K562 (cell line): ENCODE measurements at regions not wholly inside any gene's neighbourhood (a gene's known extent, or its start where the extent isn't known, plus 50 kb on each side); places are given as distances from the start of the nearest gene placed in this dataset.

Source experiments
- ATAC-seq: fragments of 200-7000 bp; cut with Tn5 transposase; 3 replicates; pipeline ENCODE4 v1.9.1; 2020; ENCODE audit warnings: moderate library complexity
- BruUV-seq: library from RNA; stranded (reverse); fragments of 400-500 nt; replicated peaks from 2 replicates; lab custom pipeline; 2021; lab: Mats Ljungman, UMichigan
- CTCF ChIA-PET: fragments of 300-600 bp; formaldehyde crosslinking; extraction: SDS; loops from one replicate; lab custom pipeline; 2021; ENCODE audit warnings: low intra/inter-chr PET ratio; lab: Yijun Ruan, JAX
- POLR2A ChIA-PET: fragments of 300-600, 350-650 bp; sonication (Branson Sonifier 250); formaldehyde crosslinking; extraction: SDS; loops from one replicate; lab custom pipeline; 2021; ENCODE audit warnings: antibody characterized with exemption, inconsistent platforms; lab: Yijun Ruan, JAX
- DNase-seq, 4 experiments: peaks; one replicate each; pipeline versions ENCODE4 v3.0.0 to v3.0.0-alpha.2; 2011 to 2018; ENCODE audit warnings: low spot score in 3 of 4, mixed read lengths in 3 of 4; ENCODE audit errors: extremely low read depth in 1 of 4
- FAIRE-seq: peaks from 2 replicates; lab custom pipeline; 2011; peaks lifted over from hg19 to GRCh38; lab: Jason Lieb, UNC
- H2AFZ ChIP-seq: 2 replicates; pipeline ENCODE4 v1.6.0; 2011; ENCODE audit warnings: low read depth, low read length, control low read depth, inconsistent platforms
- H3K27ac ChIP-seq: fragments of 200-600 bp; 3 replicates; pipeline ENCODE4 v1.8.0; 2011; ENCODE audit warnings: low read depth, mild to moderate bottlenecking, control low read depth, inconsistent platforms, low read length, moderate library complexity, mixed read lengths; ENCODE audit errors: extremely low read depth
- H3K27me3 ChIP-seq, 2 experiments: fragments of 300-600 bp in 1 of 2; 2 replicates in 1 of 2; 3 replicates in 1 of 2; pipeline versions ENCODE4 v1.6.0 to v1.8.0; 2011; ENCODE audit warnings: inconsistent platforms in 2 of 2, low read length in 2 of 2, mild to moderate bottlenecking in 1 of 2, mixed read lengths in 1 of 2, moderate library complexity in 1 of 2; ENCODE audit not compliant: control insufficient read depth in 2 of 2, insufficient read depth in 2 of 2
- H3K36me3 ChIP-seq: fragments of 300-600 bp; 3 replicates; pipeline ENCODE4 v1.8.0; 2011; ENCODE audit warnings: mild to moderate bottlenecking, low read length, inconsistent platforms; ENCODE audit not compliant: control insufficient read depth, insufficient read depth
- H3K4me1 ChIP-seq, 2 experiments: fragments of 200-600 bp in 1 of 2; replicated peaks in 1 of 2; 2 replicates in 1 of 2; 3 replicates in 1 of 2; pipeline versions ENCODE4 v1.5.1 to v1.8.0; 2011; ENCODE audit warnings: inconsistent platforms in 2 of 2, low read length in 2 of 2, mild to moderate bottlenecking in 1 of 2, mixed read lengths in 1 of 2, moderate library complexity in 1 of 2; ENCODE audit not compliant: control insufficient read depth in 2 of 2, insufficient read depth in 2 of 2
- H3K4me2 ChIP-seq: 2 replicates; pipeline ENCODE4 v1.6.1; 2011; ENCODE audit warnings: low read length, control low read depth, inconsistent platforms, mixed read lengths; ENCODE audit not compliant: insufficient read depth
- H3K4me3 ChIP-seq: fragments of 200-600 bp; sonication (generic), shearing (Covaris generic); 2 replicates; pipeline ENCODE4 v1.5.1; 2016; ENCODE audit warnings: control low read depth, inconsistent platforms
- H3K79me2 ChIP-seq: fragments of 200-600 bp; 3 replicates; pipeline ENCODE4 v1.8.0; 2011; ENCODE audit warnings: low read length, inconsistent platforms; ENCODE audit not compliant: control insufficient read depth, insufficient read depth
- H3K9ac ChIP-seq, 2 experiments: 2 replicates each; pipeline versions ENCODE4 v1.6.0 to v1.6.1; 2011; ENCODE audit warnings: low read depth in 2 of 2, low read length in 2 of 2, control low read depth in 1 of 2, inconsistent platforms in 1 of 2, mild to moderate bottlenecking in 1 of 2, mixed read lengths in 1 of 2; ENCODE audit not compliant: insufficient read depth in 1 of 2
- H3K9me1 ChIP-seq: one replicate; pipeline ENCODE4 v1.6.0; 2011; ENCODE audit warnings: inconsistent platforms, mild to moderate bottlenecking, low read length, moderate library complexity; ENCODE audit not compliant: control insufficient read depth, insufficient read depth
- H3K9me3 ChIP-seq: replicated peaks from 2 replicates; pipeline ENCODE4 v1.5.1; 2011; ENCODE audit warnings: low read depth, low read length, inconsistent platforms; ENCODE audit not compliant: control insufficient read depth, insufficient read depth
- H4K20me1 ChIP-seq: replicated peaks from 2 replicates; pipeline ENCODE4 v1.6.1; 2011; ENCODE audit warnings: low read length, inconsistent platforms, mixed read lengths; ENCODE audit not compliant: control insufficient read depth, insufficient read depth
- MEF2D ChIP-seq: conservative IDR thresholded peaks from 2 replicates; pipeline ENCODE4 v1.6.1; 2016; ENCODE audit warnings: low read depth, missing genetic modification characterization, missing compliant biosample characterization
- NRF1 ChIP-seq, 2 experiments: fragments of 450-650 bp; IDR thresholded peaks in 1 of 2; conservative IDR thresholded peaks in 1 of 2; 2 replicates each; pipeline ENCODE4 v1.6.1; 2014; ENCODE audit warnings: mild to moderate bottlenecking in 2 of 2
- RBM17 ChIP-seq: fragments of 200-400 bp; formaldehyde crosslinking; IDR thresholded peaks from 2 replicates; pipeline ENCODE4 v1.6.1; 2017; ENCODE audit warnings: low read depth, mild to moderate bottlenecking, low read length, borderline replicate concordance
- SNIP1 ChIP-seq: fragments of 450-650 bp; IDR thresholded peaks from 2 replicates; pipeline ENCODE4 v1.7.1; 2017; ENCODE audit warnings: low read depth, mild to moderate bottlenecking
- SNRNP70 ChIP-seq: fragments of 200-400 bp; formaldehyde crosslinking; optimal IDR thresholded peaks from 2 replicates; pipeline ENCODE3; 2017; ENCODE audit warnings: low read depth, low read length
- WHSC1 ChIP-seq: IDR thresholded peaks from one replicate; pipeline ENCODE4 v1.6.1; 2012; ENCODE audit warnings: low read length, control low read depth, inconsistent platforms
- ZNF133 ChIP-seq: fragments of 250-450 bp; sonication (Bioruptor Pico); IDR thresholded peaks from 2 replicates; pipeline ENCODE4 v1.4.0; 2020; ENCODE audit warnings: mild to moderate bottlenecking
- ZNF197 ChIP-seq: fragments of 200-800 bp; sonication (Bioruptor generic); IDR thresholded peaks from 2 replicates; pipeline ENCODE4 v1.6.1; 2016; ENCODE audit warnings: low read depth, missing genetic modification characterization, missing compliant biosample characterization
- WGBS: fragments of 100-300 bp; shearing (Covaris generic); methylation state at CpG from one replicate; pipeline ENCODE4 v1.1.6; 2016; ENCODE audit warnings: low coverage, mixed read lengths; ENCODE audit not compliant: insufficient coverage; ENCODE audit errors: missing lambda C conversion rate; 5-methylcytosine and 5-hydroxymethylcytosine counted together
- in situ Hi-C: fragments of 300-500 bp; cut with MboI; formaldehyde crosslinking; loops from 4 replicates; pipeline ENCODE4 v1.15.0; 2018; ENCODE audit warnings: inconsistent platforms, mixed read lengths
- intact Hi-C: fragments of 100-400 bp; cut with micrococcal nuclease; formaldehyde crosslinking; loops from 2 replicates; pipeline ENCODE4 v1.14.2; 2022
- TF ChIP-seq, protein P1 (sequence below), 2 experiments: fragments of 450-650 bp in 1 of 2; IDR thresholded peaks; 2 replicates each; pipeline ENCODE4 v1.6.1; 2011 to 2017; ENCODE audit warnings: low read depth in 2 of 2, antibody characterized with exemption in 1 of 2, borderline replicate concordance in 1 of 2, low read length in 1 of 2, mild to moderate bottlenecking in 1 of 2, mixed read lengths in 1 of 2; ENCODE audit not compliant: control insufficient read depth in 1 of 2
- TF ChIP-seq, protein P2 (sequence below): fragments of 450-650 bp; IDR thresholded peaks from 2 replicates; pipeline ENCODE4 v1.6.1; 2016; ENCODE audit warnings: missing biosample characterization, missing genetic modification characterization
- TF ChIP-seq, protein P3 (sequence below): fragments of 250-450 bp; sonication (Bioruptor Pico); IDR thresholded peaks from 2 replicates; pipeline ENCODE4 v1.8.0; 2021; ENCODE audit warnings: borderline replicate concordance, mild to moderate bottlenecking, moderate library complexity; ENCODE audit not compliant: poor library complexity, severe bottlenecking

DNA sequence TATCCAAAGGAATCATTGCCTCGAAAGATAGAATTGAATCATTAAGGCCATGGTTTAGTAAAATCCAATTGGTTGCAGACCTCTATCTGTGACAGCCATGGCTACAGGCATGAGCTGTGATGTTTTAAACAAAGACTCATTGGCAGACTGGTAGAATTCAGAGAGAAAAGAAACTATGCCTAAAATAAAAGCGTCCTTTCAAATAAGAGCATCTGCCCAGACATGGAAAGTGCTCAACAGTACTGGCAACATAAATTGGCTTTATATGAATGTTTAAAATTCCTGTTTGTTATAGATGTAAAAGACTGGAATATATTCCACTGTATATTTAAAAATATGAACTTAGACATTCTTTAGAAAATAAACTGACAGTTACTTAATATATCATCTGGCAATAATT is 2034.2 kb downstream of the LRRC4C start:
- no peaks in the 10 kb centered on the region for H3K4me1 ChIP-seq
- no peak for ATAC-seq
- H2AFZ ChIP-seq = no peak overlapping the region
- H3K4me2 ChIP-seq = no peak overlapping the region
- H3K4me3 ChIP-seq = no peak overlapping the region
- in situ Hi-C loops (no loop called here), intact Hi-C loops (no loop called here)
- ChIA-PET POLR2A (no interaction called here), CTCF (no interaction called here)
- no peak overlapping the region for H3K27ac ChIP-seq
- H3K9me1 ChIP-seq = no peaks in the 10 kb centered on the region
- H4K20me1 ChIP-seq = no peaks in the 10 kb centered on the region
- WGBS = 3% methylated on average over 2 of the region's 2 CpGs
- no peaks in the 10 kb centered on the region for H3K9me3 ChIP-seq
- H3K9ac ChIP-seq = no peak overlapping the region
- BruUV-seq = no TSS peak
- FAIRE-seq = no peak
- H3K36me3 ChIP-seq = no peaks in the 10 kb centered on the region
- no peak for DNase-seq
- no peaks in the 10 kb centered on the region for H3K79me2 ChIP-seq
- no peak for TF ChIP-seq SNRNP70
- no peaks in the 10 kb centered on the region for H3K27me3 ChIP-seq

DNA sequence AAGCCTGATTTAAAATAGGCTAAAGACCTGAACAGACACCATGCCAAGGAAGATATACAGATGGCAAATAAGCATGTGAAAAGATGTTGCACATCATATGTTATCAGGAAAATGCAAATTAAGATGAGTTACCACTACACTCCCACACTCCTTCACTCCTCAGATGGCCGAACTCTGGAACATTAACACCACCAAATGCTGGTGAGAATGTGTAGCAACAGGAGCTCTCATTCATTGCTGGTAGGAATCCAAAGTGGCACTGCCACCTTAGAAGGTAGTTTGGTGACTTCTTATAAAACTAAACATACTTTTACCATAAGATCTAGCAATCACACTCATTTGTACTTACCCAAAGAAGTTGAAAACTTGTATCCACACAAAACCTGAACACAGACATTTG is 2047.3 kb downstream of the LRRC4C start:
- H3K27me3 ChIP-seq = no peaks in the 10 kb centered on the region
- H3K79me2 ChIP-seq = no peaks in the 10 kb centered on the region
- no peak overlapping the region for H3K9ac ChIP-seq
- WGBS = 0% methylated on average over 1 of the region's 1 CpG
- H4K20me1 ChIP-seq = no peaks in the 10 kb centered on the region
- H3K4me3 ChIP-seq = no peak overlapping the region
- no TSS peak for BruUV-seq
- TF ChIP-seq RBM17 (no peak), NRF1 (conservative IDR thresholded peaks at IDR 0.05 in 1 of 2, IDR thresholded peaks at IDR 0.05 in 1 of 2) (no peak), ZNF133 (CRISPR knock-in tag) (no peak), WHSC1 (no peak), SNIP1 (no peak), ZNF197 (CRISPR knock-in tag) (no peak), MEF2D (tag) (no peak)
- TF ChIP-seq, protein P1, sequence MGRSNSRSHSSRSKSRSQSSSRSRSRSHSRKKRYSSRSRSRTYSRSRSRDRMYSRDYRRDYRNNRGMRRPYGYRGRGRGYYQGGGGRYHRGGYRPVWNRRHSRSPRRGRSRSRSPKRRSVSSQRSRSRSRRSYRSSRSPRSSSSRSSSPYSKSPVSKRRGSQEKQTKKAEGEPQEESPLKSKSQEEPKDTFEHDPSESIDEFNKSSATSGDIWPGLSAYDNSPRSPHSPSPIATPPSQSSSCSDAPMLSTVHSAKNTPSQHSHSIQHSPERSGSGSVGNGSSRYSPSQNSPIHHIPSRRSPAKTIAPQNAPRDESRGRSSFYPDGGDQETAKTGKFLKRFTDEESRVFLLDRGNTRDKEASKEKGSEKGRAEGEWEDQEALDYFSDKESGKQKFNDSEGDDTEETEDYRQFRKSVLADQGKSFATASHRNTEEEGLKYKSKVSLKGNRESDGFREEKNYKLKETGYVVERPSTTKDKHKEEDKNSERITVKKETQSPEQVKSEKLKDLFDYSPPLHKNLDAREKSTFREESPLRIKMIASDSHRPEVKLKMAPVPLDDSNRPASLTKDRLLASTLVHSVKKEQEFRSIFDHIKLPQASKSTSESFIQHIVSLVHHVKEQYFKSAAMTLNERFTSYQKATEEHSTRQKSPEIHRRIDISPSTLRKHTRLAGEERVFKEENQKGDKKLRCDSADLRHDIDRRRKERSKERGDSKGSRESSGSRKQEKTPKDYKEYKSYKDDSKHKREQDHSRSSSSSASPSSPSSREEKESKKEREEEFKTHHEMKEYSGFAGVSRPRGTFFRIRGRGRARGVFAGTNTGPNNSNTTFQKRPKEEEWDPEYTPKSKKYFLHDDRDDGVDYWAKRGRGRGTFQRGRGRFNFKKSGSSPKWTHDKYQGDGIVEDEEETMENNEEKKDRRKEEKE (IDR thresholded peaks at IDR 0.05; ENCODE audit: borderline replicate concordance in 1 of 2, control insufficient read depth in 1 of 2, low read depth in 2 of 2, low read length in 1 of 2) = no peak
- TF ChIP-seq, protein P2, sequence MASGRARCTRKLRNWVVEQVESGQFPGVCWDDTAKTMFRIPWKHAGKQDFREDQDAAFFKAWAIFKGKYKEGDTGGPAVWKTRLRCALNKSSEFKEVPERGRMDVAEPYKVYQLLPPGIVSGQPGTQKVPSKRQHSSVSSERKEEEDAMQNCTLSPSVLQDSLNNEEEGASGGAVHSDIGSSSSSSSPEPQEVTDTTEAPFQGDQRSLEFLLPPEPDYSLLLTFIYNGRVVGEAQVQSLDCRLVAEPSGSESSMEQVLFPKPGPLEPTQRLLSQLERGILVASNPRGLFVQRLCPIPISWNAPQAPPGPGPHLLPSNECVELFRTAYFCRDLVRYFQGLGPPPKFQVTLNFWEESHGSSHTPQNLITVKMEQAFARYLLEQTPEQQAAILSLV = no peak
- TF ChIP-seq, protein P3, sequence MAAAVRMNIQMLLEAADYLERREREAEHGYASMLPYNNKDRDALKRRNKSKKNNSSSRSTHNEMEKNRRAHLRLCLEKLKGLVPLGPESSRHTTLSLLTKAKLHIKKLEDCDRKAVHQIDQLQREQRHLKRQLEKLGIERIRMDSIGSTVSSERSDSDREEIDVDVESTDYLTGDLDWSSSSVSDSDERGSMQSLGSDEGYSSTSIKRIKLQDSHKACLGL = no peak
- ATAC-seq (no peak), FAIRE-seq (no peak), DNase-seq (no peak)
- H3K36me3 ChIP-seq = no peaks in the 10 kb centered on the region
- H3K9me3 ChIP-seq = no peaks in the 10 kb centered on the region
- ChIA-PET CTCF (no interaction called here), POLR2A (no interaction called here)
- H3K4me1 ChIP-seq = no peaks in the 10 kb centered on the region
- in situ Hi-C loops = no loop called here
- H2AFZ ChIP-seq = no peak overlapping the region
- H3K27ac ChIP-seq = no peak overlapping the region
- H3K4me2 ChIP-seq = no peak overlapping the region
- H3K9me1 ChIP-seq = no peaks in the 10 kb centered on the region
- intact Hi-C loops = no loop called here
